Choroid plexus epithelial cell (primary cell): ENCODE measurements at regions not wholly inside any gene's neighbourhood (a gene's known extent, or its start where the extent isn't known, plus 50 kb on each side); places are given as distances from the start of the nearest gene placed in this dataset.
"Not testable (repeated sequence)": the region's sequence is repeated elsewhere in the genome, so short reads cannot be mapped to it uniquely, and the experiment has no call there.

ENCODE experiments used
- DNase-seq: peaks from one replicate; pipeline ENCODE4 v3.0.0-alpha.2; 2010; ENCODE audit warnings: low read depth
- H3K4me3 ChIP-seq: 2 replicates; pipeline ENCODE4 v1.5.1; 2011; ENCODE audit warnings: low read depth, mild to moderate bottlenecking, control low read depth, low read length, moderate library complexity
- CTCF ChIP-seq: conservative IDR thresholded peaks from 2 replicates; pipeline ENCODE4 v1.5.1; 2011; ENCODE audit warnings: low read depth, mild to moderate bottlenecking, control low read depth, inconsistent platforms, low read length, moderate library complexity

DNA sequence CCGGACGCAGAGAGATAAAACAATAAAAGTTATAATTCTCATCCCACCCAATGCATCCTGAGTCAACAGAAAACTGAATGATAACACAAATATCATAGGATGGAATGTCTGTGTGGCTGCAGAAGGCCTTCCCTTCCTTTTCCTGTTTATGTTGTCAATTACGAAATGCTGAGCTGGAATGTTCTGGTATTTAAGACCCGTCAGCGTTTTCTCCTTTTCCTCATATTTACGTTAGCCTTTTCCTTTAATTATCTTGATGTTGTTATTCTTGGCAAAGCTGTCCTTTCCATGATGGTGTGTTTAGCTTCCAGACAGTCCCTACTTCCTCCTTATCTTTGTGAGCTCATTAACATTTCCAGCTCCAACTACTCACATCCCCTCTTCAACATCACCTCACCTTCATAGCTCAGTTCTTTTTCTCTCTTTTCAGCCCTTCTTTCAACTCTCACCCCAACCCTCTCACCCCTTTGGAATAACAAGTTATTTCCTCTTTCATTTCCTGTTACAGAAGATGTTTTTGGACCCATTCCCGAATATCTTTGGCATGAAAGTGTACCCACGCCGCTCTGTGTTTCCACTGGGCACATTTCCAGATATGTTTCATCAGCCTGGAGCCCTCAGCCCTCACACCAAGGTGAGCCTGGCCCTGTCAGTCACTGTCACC, 221.6 kb downstream of the NR2F1-AS1 start:
- TF ChIP-seq CTCF: no peak
- H3K4me3 ChIP-seq: peak overlapping the region; percentile 30
- DNase-seq: peak; percentile 96

GRCh38 chr5:93358176-93358575, 222.8 kb downstream of the NR2F1-AS1 start:
- no peak for TF ChIP-seq CTCF
- H3K4me3 ChIP-seq: no peak overlapping the region
- DNase-seq: no peak

GRCh38 chr5:93357686-93358085, 223.3 kb downstream of the NR2F1-AS1 start:
- no peak for TF ChIP-seq CTCF
- no peak overlapping the region for H3K4me3 ChIP-seq
- no peak for DNase-seq

DNA sequence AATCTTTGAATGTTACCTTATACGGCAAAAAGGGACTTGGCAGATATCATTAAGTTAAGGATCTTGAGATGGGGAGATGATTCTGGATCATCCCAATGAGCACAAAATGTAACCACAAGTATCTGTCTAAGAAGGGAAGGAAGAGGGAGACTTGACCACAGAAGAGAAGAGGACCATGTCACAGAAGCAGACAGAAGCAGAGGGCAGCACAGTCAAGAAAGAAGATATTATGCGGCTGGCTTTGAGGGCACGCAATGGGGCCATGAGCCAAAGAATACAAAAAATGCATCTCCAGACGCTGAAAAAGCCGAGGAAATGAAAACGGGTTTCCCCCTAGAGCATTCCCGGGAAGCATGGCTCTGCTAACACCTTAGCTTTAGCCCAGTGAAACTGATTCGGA, 225.3 kb downstream of the NR2F1-AS1 start:
- H3K4me3 ChIP-seq: no peak overlapping the region
- TF ChIP-seq CTCF: no peak
- no peak for DNase-seq

GRCh38 chr5:93352186-93352585, 228.8 kb downstream of the NR2F1-AS1 start:
- no peak overlapping the region for H3K4me3 ChIP-seq
- no peak for TF ChIP-seq CTCF
- no peak for DNase-seq

DNA sequence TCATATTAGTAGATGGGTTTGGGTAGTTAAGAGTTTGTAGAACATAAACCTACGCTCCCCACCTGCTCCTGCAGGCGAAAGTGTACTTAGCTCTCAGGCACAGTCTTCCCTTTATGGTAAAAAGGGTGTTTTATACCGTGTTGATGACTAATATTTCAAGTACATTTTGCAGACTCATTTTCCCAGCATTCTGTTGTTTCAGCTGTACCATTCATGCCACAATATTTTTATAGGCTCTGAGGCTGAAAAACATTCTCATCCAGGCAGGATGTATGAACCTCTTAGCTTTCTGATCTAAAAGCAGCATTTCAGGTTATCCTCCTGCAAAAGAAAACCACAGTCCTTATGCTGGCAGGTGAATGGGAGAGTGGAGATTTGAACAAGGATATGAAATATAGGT, 231.4 kb downstream of the NR2F1-AS1 start:
- H3K4me3 ChIP-seq: no peak overlapping the region
- DNase-seq: peak; percentile 73
- no peak for TF ChIP-seq CTCF

- TF ChIP-seq CTCF: no peak
- DNase-seq: no peak
- no peak overlapping the region for H3K4me3 ChIP-seq
Observed at GRCh38 chr5:93348231-93348630, 232.8 kb downstream of the NR2F1-AS1 start.

- DNase-seq, H3K4me3 ChIP-seq: not testable (repeated sequence)
Observed at GRCh38 chr5:93346850-93347249, 234.2 kb downstream of the NR2F1-AS1 start.
